HG03432 (cell line): ENCODE measurements at regions not wholly inside any gene's neighbourhood (a gene's known extent, or its start where the extent isn't known, plus 50 kb on each side); places are given as distances from the start of the nearest gene placed in this dataset.
"Not testable (repeated sequence)": the region's sequence is repeated elsewhere in the genome, so short reads cannot be mapped to it uniquely, and the experiment has no call there.

Experiments
- ATAC-seq: cut with Tn5 transposase; IDR thresholded peaks from one replicate; pipeline ENCODE4 v1.9.1; 2021; ENCODE audit warnings: mild to moderate bottlenecking, moderate library complexity; ENCODE audit not compliant: unreplicated experiment

DNA sequence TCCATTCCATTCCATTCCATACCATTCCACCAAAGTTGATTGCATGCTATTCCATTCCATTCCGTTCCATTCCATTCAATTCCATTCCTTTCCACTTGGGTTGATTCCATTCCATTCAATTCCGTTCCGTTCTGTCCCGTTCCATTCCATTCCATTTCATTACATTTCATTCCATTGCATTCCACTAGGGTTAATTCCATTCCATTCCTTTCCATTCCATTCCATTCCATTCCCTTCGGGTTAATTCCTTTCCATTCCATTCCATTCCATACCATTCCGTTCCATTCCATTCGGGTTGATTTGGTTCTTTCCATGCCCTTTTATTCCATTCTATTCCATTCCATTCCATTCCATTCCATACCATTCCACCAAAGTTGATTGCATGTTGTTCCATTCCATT lies 131.9 kb downstream of the CWH43 start:
- ATAC-seq = not testable (repeated sequence)

DNA sequence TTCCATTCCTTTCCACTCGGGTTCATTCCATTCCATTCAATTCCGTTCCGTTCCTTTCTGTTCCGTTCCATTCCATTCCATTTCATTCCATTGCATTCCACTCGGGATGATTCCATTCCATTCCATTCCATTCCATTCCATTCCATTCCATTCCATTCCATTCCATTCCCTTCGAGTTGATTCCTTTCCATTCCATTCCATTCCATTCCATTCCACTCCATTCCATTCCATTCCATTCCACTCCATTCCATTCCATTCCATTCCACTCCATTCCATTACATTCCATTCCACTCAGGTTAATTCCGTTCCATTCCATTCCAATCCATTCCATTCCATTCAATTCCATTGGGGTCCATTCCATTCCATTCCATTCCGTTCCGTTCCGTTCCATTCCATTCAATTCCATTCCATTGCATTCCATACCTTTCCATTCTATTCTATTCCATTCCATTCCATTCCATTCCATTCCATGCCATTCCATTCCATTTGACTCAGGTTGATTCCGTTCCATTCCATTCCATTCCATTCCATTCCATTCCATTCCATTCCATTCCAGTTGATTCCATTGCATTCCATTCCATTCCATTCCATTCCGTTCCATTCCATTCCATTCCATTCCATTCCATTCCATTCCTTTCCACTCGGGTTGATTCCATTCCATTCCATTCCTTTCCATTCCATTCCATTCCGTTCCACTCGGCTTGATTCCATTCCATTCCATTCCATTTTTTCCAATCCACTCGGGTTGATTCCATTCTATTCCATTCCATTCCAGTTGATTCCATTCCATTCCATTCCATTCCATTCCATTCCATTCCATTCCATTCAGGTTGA lies 132.5 kb downstream of the CWH43 start:
- peak; percentile 47 for ATAC-seq

DNA sequence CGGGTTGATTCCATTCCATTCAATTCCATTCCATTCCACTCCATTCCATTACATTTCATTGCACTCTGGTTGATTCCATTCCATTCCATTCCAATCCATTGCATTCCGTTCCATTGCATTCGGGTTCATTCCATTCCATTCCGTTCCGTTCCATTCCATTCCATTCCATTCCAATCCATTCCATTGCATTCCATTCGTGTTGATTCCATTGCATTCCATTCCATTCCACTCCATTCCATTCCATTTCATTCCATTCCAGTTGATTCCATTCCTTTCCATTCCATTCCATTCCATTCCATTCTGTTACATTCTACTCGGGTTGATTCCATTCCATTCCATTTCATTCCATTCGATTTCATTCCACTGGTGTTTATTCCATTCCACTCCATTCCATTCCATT lies 133.3 kb downstream of the CWH43 start:
- ATAC-seq = not testable (repeated sequence)

DNA sequence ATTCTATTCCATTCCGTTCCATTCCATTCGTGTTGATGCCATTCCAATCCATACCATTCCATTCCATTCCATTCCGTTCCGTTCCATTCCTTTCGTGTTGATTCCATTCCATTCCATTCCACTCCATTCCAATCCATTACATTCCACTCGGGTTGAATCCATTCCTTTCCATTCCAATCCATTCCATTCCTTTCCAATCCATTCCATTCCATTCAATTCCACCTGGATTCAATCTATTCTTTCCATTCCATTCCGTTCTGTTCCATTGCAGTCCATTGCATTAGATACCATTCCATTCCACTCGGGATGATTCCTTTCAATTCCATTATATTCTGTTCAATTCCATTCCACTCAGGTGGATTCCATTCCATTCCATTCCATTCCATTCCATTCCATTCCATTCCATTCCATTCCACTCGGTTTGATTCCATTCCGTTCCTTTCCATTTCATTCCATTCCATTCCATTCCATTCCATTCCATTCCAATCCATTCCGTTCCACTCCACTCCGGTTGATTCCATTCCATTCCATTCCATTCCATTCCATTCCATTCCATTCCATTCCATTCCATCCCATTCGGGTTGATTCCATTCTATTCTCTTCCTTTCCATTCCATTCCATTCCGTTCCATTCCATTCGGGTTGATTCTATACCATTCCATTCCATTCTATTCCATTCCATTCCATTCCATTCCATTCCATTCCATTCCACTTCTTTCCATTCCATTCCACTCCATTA lies 134.1 kb downstream of the CWH43 start:
- ATAC-seq = not testable (repeated sequence)

DNA sequence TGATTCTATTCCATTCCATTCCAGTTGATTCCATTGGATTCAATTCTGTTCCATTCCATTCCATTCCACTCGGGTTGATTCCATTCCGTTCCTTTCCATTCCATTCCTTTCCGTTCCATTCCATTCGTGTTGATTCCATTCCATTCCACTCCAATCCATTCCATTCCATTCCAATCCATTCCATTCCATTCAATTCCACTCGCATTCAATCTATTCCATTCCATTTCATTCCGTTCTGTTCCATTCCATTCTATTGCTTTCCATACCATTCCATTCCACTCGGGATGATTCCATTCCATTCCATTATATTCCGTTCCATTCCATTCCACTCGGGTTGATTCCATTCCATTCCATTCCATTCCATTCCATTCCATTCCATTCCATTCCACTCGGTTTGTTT lies 134.7 kb downstream of the CWH43 start:
- peak; percentile 57 for ATAC-seq

DNA sequence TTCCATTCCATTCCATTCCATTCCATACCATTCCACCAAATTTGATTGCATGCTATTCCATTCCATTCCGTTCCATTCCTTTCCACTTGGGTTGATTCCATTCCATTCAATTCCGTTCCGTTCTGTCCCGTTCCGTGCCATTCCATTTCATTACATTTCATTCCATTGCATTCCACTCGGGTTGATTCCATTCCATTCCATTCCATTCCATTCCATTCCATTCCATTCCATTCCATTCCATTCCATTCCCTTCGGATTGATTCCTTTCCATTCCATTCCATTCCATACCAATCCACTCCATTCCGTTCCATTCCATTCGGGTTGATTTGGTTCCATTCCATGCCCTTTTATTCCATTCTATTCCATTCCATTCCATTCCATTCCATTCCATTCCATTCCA lies 140.4 kb downstream of the CWH43 start:
- not testable (repeated sequence) for ATAC-seq

DNA sequence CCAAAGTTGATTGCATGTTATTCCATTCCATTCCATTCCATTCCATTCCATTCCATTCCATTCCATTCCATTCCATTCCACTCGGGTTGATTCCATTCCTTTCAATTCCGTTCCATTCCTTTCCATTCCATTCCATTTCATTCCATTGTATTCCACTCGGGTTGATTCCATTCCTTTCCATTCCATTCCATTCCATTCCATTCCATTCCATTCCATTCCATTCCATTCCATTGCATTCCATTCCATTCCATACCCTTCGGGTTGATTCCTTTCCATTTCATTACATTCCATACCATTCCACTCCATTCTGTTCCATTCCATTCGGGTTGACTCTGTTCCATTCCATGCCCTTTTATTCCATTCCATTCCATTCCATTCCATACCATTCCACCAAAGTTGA lies 140.8 kb downstream of the CWH43 start:
- ATAC-seq = not testable (repeated sequence)

DNA sequence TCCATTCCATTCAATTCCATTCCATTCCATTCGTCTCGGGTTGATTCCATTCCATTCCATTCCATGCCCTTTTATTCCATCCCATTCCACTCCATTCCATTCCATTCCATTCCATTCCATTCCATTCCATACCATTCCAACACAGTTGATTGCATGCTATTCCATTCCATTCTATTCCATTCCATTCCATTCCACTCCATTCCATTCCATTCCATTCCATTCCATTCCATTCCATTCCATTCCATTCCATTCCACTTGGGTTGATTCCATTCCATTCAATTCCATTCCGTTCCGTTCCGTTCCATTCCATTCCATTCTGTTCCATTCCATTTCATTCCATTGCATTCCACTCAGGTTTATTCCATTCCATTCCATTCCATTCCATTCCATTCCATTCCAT lies 143.3 kb downstream of the CWH43 start:
- not testable (repeated sequence) for ATAC-seq

DNA sequence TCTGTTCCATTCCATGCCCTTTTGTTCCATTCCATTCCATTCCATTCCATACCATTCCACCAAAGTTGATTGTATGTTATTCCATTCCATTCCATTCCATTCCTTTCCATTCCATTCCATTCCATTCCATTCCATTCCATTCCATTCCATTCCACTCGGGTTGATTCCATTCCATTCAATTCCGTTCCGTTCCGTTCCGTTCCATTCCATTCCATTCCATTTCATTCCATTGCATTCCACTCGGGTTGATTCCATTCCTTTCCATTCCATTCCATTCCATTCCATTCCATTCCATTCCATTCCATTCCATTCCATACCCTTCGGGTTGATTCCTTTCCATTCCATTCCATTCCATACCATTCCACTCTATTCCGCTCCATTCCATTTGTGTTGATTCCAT lies 143.8 kb downstream of the CWH43 start:
- ATAC-seq = not testable (repeated sequence)

DNA sequence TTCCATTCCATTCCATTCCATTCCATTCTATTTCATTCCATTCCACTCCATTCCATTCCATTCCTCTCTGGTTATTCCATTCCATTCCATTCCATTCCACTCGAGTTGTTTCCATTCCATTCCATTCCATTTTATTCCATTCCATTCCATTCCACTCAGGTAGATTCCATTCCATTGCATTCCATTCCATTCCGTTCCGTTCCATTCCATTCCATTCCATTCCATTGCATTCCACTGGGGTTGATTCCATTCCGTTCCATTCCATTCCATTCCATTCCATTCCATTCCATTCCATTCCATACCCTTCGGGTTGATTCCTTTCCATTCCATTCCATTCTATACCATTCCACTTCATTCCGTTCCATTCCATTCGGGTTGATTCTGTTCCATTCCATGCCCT lies 144.6 kb downstream of the CWH43 start:
- not testable (repeated sequence) for ATAC-seq

DNA sequence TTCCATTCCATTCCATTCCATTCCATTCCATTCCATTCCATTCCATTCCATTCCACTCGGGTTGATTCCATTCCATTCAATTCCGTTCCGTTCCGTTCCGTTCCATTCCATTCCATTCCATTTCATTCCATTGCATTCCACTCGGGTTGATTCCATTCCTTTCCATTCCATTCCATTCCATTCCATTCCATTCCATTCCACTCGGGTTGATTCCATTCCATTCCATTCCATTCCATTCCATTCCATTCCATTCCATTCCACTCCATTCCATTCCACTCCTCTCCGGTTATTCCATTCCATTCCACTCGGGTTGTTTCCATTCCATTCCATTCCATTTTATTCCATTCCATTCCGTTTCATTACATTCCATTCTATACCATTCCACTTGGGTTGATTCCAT lies 151.0 kb downstream of the CWH43 start:
- ATAC-seq = peak; percentile 62

DNA sequence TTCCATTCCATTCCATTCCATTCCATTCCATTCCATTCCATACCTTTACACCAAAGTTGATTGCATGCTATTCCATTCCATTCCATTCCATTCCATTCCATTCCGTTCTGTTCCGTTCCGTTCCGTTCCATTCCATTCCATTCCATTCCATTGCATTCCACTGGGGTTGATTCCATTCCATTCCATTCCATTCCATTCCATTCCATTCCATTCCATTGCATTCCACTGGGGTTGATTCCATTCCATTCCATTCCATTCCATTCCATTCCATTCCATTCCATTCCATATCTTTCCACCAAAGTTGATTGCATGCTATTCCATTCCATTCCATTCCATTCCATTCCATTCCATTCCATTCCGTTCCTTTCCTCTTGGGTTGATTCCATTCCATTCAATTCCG lies 151.9 kb downstream of the CWH43 start:
- ATAC-seq = not testable (repeated sequence)

DNA sequence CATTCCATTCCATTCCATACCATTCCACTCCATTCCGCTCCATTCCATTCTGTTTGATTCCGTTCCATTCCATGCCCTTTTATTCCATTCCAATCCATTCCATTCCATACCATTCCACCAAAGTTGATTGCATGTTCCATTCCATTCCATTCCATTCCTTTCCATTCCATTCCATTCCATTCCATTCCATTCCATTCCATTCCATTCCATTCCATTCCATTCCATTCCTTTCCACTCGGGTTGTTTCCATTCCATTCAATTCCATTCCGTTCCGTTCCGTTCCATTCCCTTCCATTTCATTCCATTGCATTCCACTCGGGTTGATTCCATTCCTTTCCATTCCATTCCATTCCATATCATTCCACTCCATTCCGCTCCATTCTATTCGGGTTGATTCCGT lies 152.7 kb downstream of the CWH43 start:
- not testable (repeated sequence) for ATAC-seq

DNA sequence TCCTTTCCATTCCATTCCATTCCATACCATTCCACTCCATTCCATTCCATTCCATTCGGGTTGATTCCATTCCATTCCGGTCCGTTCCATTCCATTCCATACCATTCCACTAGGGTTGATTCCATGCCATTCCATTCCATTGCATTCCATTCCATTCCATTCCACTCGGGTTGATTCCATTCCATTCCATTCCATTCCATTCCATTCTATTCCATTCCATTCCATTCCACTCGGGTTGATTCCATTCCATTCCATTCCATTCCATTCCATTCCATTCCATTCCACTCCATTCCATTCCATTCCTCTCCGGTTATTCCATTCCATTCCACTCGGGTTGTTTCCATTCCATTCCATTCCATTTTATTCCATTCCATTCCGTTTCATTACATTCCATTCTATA lies 153.4 kb downstream of the CWH43 start:
- peak; percentile 51 for ATAC-seq

DNA sequence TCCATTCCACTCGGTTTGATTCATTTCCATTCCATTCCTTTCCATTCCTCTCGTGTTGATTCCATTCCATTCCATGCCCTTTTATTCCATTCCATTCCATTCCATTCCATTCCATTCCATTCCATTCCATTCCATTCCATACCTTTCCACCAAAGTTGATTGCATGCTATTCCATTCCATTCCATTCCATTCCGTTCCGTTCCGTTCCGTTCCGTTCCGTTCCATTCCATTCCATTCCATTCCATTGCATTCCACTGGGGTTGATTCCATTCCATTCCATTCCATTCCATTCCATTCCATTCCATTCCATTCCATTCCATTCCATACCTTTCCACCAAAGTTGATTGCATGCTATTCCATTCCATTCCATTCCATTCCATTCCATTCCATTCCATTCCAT lies 154.3 kb downstream of the CWH43 start:
- not testable (repeated sequence) for ATAC-seq

DNA sequence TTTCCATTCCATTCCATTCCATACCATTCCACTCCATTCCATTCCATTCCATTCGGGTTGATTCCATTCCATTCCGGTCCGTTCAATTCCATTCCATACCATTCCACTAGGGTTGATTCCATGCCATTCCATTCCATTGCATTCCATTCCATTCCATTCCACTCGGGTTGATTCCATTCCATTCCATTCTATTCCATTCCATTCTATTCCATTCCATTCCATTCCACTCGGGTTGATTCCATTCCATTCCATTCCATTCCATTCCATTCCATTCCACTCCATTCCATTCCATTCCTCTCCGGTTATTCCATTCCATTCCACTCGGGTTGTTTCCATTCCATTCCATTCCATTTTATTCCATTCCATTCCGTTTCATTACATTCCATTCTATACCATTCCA lies 155.9 kb downstream of the CWH43 start:
- not testable (repeated sequence) for ATAC-seq

DNA sequence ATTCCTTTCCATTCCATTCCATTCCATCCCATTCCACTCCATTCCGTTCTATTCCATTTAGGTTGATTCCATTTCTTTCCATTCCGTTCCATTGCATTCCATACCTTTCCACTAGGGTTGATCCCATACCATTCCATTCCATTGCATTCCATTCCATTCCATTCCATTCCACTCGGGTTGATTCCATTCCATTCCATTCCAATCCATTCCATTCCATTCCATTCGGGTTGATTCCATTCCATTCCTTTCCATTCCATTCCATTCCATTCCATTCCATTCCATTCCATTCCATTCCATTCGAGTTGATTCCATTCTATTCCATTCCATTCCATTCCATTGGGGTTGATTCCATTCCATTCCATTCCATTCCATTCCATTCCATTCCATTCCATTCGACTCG lies 161.1 kb downstream of the CWH43 start:
- ATAC-seq = peak; percentile 59

DNA sequence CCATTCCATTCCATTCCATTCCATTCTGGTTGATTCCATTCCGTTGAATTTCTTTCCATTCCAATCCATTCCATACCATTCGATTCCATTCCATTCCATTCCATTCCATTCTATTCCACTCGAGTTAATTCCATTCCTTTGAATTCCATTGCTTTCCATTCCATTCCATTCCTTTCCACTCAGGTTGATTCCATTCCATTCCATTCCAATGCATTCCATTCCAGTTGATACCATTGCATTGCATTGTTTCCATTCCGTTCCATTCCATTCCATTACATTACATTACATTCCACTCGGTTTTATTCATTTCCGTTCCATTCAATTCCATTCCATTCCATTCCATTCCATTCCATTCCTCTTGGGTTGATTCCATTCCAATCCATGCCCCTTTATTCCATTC lies 161.5 kb downstream of the CWH43 start:
- not testable (repeated sequence) for ATAC-seq

DNA sequence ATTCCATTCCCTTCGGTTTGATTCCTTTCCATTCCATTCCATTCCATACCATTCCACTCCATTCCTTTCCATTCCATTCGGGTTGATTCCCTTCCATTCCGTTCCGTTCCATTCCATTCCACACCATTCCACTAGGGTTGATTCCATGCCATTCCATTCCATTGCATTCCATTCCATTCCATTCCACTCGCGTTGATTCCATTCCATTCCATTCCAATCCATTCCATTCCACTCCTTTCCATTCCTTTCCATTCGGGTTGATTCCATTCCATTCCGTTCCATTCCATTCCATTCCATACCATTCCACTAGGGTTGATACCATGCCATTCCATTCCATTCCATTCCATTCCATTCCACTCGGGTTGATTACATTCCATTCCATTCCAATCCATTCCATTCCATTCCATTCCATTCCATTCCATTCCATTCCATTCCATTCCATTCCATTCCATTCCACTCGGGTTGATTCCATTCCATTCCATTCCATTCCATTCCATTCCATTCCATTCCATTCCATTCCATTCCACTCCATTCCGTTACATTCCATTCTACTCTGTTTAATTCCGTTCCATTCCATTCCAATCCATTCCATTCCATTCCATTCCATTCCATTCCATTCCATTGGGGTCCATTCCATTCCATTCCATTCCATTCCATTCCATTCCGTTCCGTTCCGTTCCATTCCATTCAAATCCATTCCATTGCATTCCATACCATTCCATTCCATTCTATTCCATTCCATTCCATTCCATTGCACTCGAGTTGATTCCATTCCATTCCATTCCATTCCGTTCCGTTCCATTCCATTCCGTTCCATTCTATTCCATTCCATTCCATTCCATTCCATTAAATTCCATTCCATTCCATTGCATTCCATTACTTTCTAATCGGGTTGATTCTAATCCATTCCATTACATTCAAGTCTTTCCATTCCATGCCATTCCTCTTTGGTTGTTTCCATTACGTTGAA lies 163.2 kb downstream of the CWH43 start:
- ATAC-seq = peak; percentile 75

DNA sequence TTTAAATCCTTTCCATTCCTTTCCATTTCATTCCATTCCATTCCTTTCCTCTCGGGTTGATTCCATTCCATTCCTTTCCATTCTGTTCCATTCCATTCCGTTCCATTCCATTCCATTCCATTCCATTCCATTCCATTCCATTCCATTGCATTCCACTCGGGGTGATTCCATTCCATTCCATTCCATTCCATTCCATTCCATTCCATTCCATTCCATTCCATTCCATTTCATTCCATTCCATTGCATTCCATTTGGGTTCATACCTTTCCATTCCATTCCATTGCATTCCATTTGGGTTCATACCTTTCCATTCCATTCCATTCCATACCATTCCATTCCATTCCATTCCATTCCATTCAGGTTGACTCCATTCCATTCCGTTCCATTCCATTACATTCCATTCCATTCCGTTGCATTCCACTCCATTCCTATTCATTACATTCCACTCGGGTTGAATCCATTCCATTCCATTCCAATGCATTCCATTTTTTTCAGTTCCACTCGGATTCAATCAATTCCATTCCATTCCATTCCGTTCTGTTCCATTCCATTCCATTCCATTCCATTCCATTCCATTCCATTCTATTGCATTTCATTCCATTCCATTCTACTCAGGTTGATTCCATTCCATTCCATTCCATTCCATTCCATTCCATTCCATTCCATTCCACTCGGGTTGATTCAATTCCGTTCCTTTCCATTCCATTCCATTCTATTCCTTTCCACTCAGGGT lies 164.4 kb downstream of the CWH43 start:
- not testable (repeated sequence) for ATAC-seq
